ENCODE measurements at regions not wholly inside any gene's neighbourhood (a gene's known extent, or its start where the extent isn't known, plus 50 kb on each side); places are given as distances from the start of the nearest gene placed in this dataset.

- no peak overlapping the region for H3K4me3 ChIP-seq (replicated peaks; ENCODE audit: low read depth, low read length)
- no peak for TF ChIP-seq CTCF (IDR thresholded peaks at IDR 0.05; ENCODE audit: low read length, missing control alignments)
- DNase-seq (ENCODE audit: low read depth): peak; percentile 13
Observed at GRCh38 chr3:78050276-78051065, 1010.6 kb downstream of the ROBO2 start.

DNA sequence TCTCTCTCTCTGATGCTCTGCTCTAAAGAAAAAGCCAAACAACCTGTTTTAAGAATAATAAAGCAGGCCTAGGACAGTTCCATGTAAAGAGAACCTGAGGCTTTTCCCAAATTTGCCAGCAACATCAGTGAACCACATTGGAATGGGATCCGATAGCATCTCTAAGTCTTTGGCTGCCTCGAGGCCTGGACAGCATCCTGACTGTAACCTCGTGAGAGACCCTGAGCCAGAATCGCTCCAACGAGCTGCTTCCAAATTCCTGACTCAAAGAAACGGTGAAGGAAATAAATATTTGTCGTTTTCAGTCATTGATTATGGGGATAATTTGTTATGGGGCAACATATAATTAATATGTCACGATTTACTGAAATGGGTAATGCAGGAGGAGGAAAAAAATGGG lies 1012.8 kb downstream of the ROBO2 start:
- no peak for TF ChIP-seq CTCF (IDR thresholded peaks at IDR 0.05; ENCODE audit: low read length, missing control alignments)
- DNase-seq (ENCODE audit: low read depth): no peak
- no peak overlapping the region for H3K4me3 ChIP-seq (replicated peaks; ENCODE audit: low read depth, low read length)

DNA sequence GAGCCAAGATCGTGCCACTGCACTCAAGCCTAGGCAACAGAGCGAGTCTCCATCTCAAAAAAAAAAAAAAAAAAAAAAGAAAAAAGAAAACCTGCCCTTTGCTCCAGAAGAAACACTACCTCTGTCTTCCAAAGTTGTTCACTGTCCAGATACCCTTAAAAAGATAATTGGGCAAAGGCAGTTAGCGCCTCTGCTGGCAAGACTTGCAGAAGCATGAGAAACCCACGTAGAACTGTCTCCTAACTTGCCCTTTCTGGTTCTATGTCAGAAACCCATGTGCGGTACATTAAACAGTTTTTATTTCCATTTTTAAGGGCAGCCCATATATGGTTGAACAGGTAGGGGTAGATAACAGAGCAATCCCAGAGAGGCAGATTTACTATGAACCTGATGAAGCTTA lies 1026.4 kb downstream of the ROBO2 start:
- H3K4me3 ChIP-seq (replicated peaks; ENCODE audit: low read depth, low read length): no peak overlapping the region
- no peak for DNase-seq (ENCODE audit: low read depth)
- TF ChIP-seq CTCF (IDR thresholded peaks at IDR 0.05; ENCODE audit: low read length, missing control alignments): no peak

GRCh38 chr3:78070188-78070587 lies 1030.3 kb downstream of the ROBO2 start:
- no peak overlapping the region for H3K4me3 ChIP-seq (replicated peaks; ENCODE audit: low read depth, low read length)
- DNase-seq (ENCODE audit: low read depth): no peak
- no peak for TF ChIP-seq CTCF (IDR thresholded peaks at IDR 0.05; ENCODE audit: low read length, missing control alignments)

- H3K4me3 ChIP-seq (replicated peaks; ENCODE audit: low read depth, low read length): no peak overlapping the region
- TF ChIP-seq CTCF (IDR thresholded peaks at IDR 0.05; ENCODE audit: low read length, missing control alignments): no peak
- peak; percentile 29 for DNase-seq (ENCODE audit: low read depth)
Observed at GRCh38 chr3:78076379-78076778, 1036.5 kb downstream of the ROBO2 start.

DNA sequence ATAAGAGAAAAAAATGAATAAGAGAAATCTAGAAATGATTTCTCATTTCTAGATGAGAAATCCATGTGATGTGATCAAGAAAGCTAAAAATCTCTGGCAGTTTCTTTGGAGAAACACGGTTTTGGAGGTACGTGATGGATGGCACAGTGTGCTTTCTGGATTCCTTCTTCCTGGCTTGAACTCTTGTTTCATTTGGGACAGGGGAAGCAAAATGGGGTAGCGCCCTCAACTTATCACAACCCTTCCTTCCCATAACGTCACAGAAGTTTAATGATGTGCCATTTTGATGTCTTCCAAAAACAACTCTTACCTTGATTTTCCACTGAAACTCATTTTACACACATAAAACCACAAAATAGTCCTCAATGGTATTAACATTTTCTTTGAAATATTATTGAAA lies 1037.3 kb downstream of the ROBO2 start:
- H3K4me3 ChIP-seq (replicated peaks; ENCODE audit: low read depth, low read length): no peak overlapping the region
- DNase-seq (ENCODE audit: low read depth): no peak
- no peak for TF ChIP-seq CTCF (IDR thresholded peaks at IDR 0.05; ENCODE audit: low read length, missing control alignments)

DNA sequence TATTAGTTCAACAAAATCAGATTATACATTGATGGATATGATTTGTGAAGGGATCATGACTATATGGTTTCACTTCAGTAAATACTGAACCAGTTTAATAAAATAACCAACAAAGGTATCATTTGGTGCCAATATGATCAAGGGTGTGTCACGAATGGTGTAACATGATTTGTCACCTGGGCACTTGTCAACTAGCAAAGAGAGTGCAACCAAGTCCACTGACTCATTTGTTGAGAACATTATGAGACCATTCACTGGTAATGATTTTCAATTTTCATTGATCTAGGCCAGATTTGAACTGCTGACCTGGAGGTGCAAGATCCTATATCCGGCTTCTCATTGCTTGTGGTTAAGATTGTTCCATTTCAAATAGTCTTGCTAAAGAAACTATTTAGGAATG lies 1037.9 kb downstream of the ROBO2 start:
- DNase-seq (ENCODE audit: low read depth): no peak
- no peak for TF ChIP-seq CTCF (IDR thresholded peaks at IDR 0.05; ENCODE audit: low read length, missing control alignments)
- no peak overlapping the region for H3K4me3 ChIP-seq (replicated peaks; ENCODE audit: low read depth, low read length)

Measured in fibroblast of pulmonary artery (primary cell).